B cell (primary cell): ENCODE measurements at regions not wholly inside any gene's neighbourhood (a gene's known extent, or its start where the extent isn't known, plus 50 kb on each side); places are given as distances from the start of the nearest gene placed in this dataset.
"Not testable (repeated sequence)": the region's sequence is repeated elsewhere in the genome, so short reads cannot be mapped to it uniquely, and the experiment has no call there.

Experiments
- ATAC-seq: fragments of 200-7000 bp; cut with Tn5 transposase; one replicate; pipeline ENCODE4 v1.10.0; 2021; ENCODE audit warnings: low read depth, mild to moderate bottlenecking, moderate number of reproducible peaks, moderate library complexity
- CTCF ChIA-PET: fragments of 350-600 bp; sonication (Branson Sonifier 250); formaldehyde crosslinking; loops from one replicate; lab custom pipeline; 2021; ENCODE audit warnings: antibody characterized with exemption, inconsistent platforms; lab: Charles Lee
- POLR2A ChIA-PET: fragments of 350-600 bp; sonication (Branson Sonifier 250); formaldehyde crosslinking; loops from one replicate; lab custom pipeline; 2021; ENCODE audit warnings: antibody characterized with exemption; lab: Charles Lee
- DNase-seq: peaks from one replicate; pipeline ENCODE4 v3.0.0; 2013
- H2AFZ ChIP-seq: 2 replicates; pipeline ENCODE4 v1.6.1; 2012; ENCODE audit warnings: mild to moderate bottlenecking, low read depth, low read length; ENCODE audit not compliant: insufficient read depth, poor library complexity, severe bottlenecking
- H3K27ac ChIP-seq, 2 donors: 1 replicate in 1 of 2; 2 replicates in 1 of 2; pipeline ENCODE4 v1.5.1; 2012 to 2013; ENCODE audit warnings: low read length in 2 of 2, mild to moderate bottlenecking in 2 of 2, moderate library complexity in 1 of 2
- H3K27me3 ChIP-seq, 4 experiments: fragments of 200-600 bp in 1 of 4; sonication (generic) in 1 of 4; replicated peaks in 1 of 4; 1 replicate in 2 of 4; 2 replicates in 2 of 4; pipeline versions ENCODE4 v1.6.1 to v1.7.0; 2013 to 2016; ENCODE audit warnings: low read length in 3 of 4, mild to moderate bottlenecking in 2 of 4, mixed read lengths in 1 of 4, moderate library complexity in 1 of 4; ENCODE audit not compliant: insufficient read depth in 4 of 4, control insufficient read depth in 3 of 4; ENCODE audit errors: control extremely low read depth in 1 of 4
- H3K36me3 ChIP-seq, 2 experiments: replicated peaks in 1 of 2; 1 replicate in 1 of 2; 2 replicates in 1 of 2; pipeline versions ENCODE4 v1.6.1 to v1.7.1; 2013; ENCODE audit warnings: low read length in 1 of 2; ENCODE audit not compliant: insufficient read depth in 2 of 2, control insufficient read depth in 1 of 2; ENCODE audit errors: control extremely low read depth in 1 of 2, extremely low read depth in 1 of 2
- H3K4me1 ChIP-seq, 2 donors: fragments of 200-600 bp in 1 of 2; sonication (generic) in 1 of 2; 1 replicate in 1 of 2; 2 replicates in 1 of 2; pipeline versions ENCODE4 v1.5.1 to v1.6.1; 2013 to 2017; ENCODE audit warnings: low read length in 2 of 2; ENCODE audit not compliant: control insufficient read depth in 2 of 2, insufficient read depth in 2 of 2
- H3K4me2 ChIP-seq: replicated peaks from 2 replicates; pipeline ENCODE3; 2012; ENCODE audit warnings: mild to moderate bottlenecking, low read depth, low read length; ENCODE audit not compliant: poor library complexity, severe bottlenecking
- H3K4me3 ChIP-seq, 5 experiments: fragments of 200-600 bp in 1 of 5; sonication (generic) in 1 of 5; 1 replicate in 3 of 5; 2 replicates in 2 of 5; pipeline versions ENCODE4 v1.5.1 to v1.7.0; 2011 to 2016; ENCODE audit warnings: low read length in 4 of 5, mild to moderate bottlenecking in 4 of 5, low read depth in 2 of 5, control low read depth in 1 of 5, moderate library complexity in 1 of 5; ENCODE audit not compliant: insufficient read depth in 1 of 5; ENCODE audit errors: control extremely low read depth in 1 of 5, extremely low read depth in 1 of 5
- H3K79me2 ChIP-seq: fragments of 200-600 bp; sonication (generic); one replicate; pipeline ENCODE4 v1.6.0; 2016; ENCODE audit warnings: low read length; ENCODE audit not compliant: control insufficient read depth, insufficient read depth
- H3K9ac ChIP-seq: fragments of 200-600 bp; sonication (generic); 2 replicates; pipeline ENCODE4 v1.6.1; 2017; ENCODE audit warnings: mild to moderate bottlenecking, low read length, moderate library complexity
- H3K9me3 ChIP-seq, 3 donors: one replicate each; pipeline versions ENCODE4 v1.6.1 to v1.7.1; 2013; ENCODE audit warnings: low read length in 2 of 3; ENCODE audit not compliant: control insufficient read depth in 2 of 3, insufficient read depth in 1 of 3; ENCODE audit errors: control extremely low read depth in 1 of 3
- H4K20me1 ChIP-seq: 2 replicates; pipeline ENCODE4 v1.6.0; 2012; ENCODE audit warnings: mild to moderate bottlenecking, low read length; ENCODE audit not compliant: insufficient read depth, control insufficient read depth, poor library complexity, severe bottlenecking
- H3K27ac Mint-ChIP-seq: one replicate; pipeline ENCODE4 v1.8.0; 2021; ENCODE audit warnings: mixed read lengths
- H3K27me3 Mint-ChIP-seq: one replicate; pipeline ENCODE4 v1.8.0; 2021; ENCODE audit warnings: mixed read lengths
- H3K4me1 Mint-ChIP-seq: one replicate; pipeline ENCODE4 v1.8.0; 2021; ENCODE audit warnings: mixed read lengths
- H3K4me3 Mint-ChIP-seq: one replicate; pipeline ENCODE4 v1.8.0; 2021; ENCODE audit warnings: mixed read lengths
- H3K9me3 Mint-ChIP-seq: one replicate; pipeline ENCODE4 v1.8.0; 2022; ENCODE audit warnings: mixed read lengths; ENCODE audit not compliant: insufficient read depth
- CTCF ChIP-seq: fragments of 200-600 bp; IDR thresholded peaks from one replicate; pipeline ENCODE4 v1.8.0; 2022; ENCODE audit warnings: antibody characterized with exemption, mild to moderate bottlenecking
- EZH2 ChIP-seq: IDR thresholded peaks from 2 replicates; pipeline ENCODE4 v1.6.1; 2012; ENCODE audit warnings: borderline replicate concordance, low read depth, mild to moderate bottlenecking, moderate library complexity, low read length; ENCODE audit not compliant: insufficient read depth, poor library complexity, severe bottlenecking
- WGBS: methylation state at CpG from one replicate; pipeline ENCODE4 v1.1.5; 2013; ENCODE audit warnings: missing lambda C conversion rate; ENCODE audit not compliant: insufficient coverage; 5-methylcytosine and 5-hydroxymethylcytosine counted together
- intact Hi-C: fragments of 100-400 bp; cut with micrococcal nuclease; formaldehyde crosslinking; loops from one replicate; pipeline ENCODE4 v1.10.0; 2022

GRCh38 chr9:97110696-97111095 lies 71.8 kb upstream of the CTSV start:
- Histone ChIP-seq H3K27me3 (peaks cover 0 to 4% (median 0%) of the 10 kb centered on the region in 4 experiments), H3K79me2 (no peaks in the 10 kb centered on the region), H3K27ac (no peak overlapping the region), H3K9ac (no peak overlapping the region), H3K9me3 (no peaks in the 10 kb centered on the region), H3K4me2 (no peak overlapping the region), H3K4me1 (no peaks in the 10 kb centered on the region), H2AFZ (no peak overlapping the region), H3K36me3 (no peaks in the 10 kb centered on the region), H3K4me3 (no peak overlapping the region), H4K20me1 (no peaks in the 10 kb centered on the region)
- intact Hi-C loops = no loop called here
- WGBS = 94% methylated on average over 2 of the region's 2 CpGs
- POLR2A ChIA-PET = no interaction called here
- CTCF ChIA-PET = interaction anchor here (1.9 kb wide), 1 partner anchor 254 kb away, joined by 7 read pairs; no protein-coding TSS in a partner anchor
- no peak overlapping the region for H3K4me3 Mint-ChIP-seq
- H3K9me3 Mint-ChIP-seq = no peaks in the 10 kb centered on the region
- DNase-seq = no peak
- H3K4me1 Mint-ChIP-seq = no peaks in the 10 kb centered on the region
- no peak for ATAC-seq
- no peak overlapping the region for H3K27ac Mint-ChIP-seq
- peaks cover 11% of the 10 kb centered on the region for H3K27me3 Mint-ChIP-seq
- TF ChIP-seq EZH2 (no peak), CTCF (no peak)

- no peak overlapping the region for H2AFZ ChIP-seq
- H3K4me3 ChIP-seq = no peak overlapping the region
- H3K27ac Mint-ChIP-seq = no peak overlapping the region
- no peaks in the 10 kb centered on the region for H4K20me1 ChIP-seq
- H3K4me3 Mint-ChIP-seq = no peak overlapping the region
- WGBS = 28% methylated on average over 3 of the region's 4 CpGs
- H3K4me1 Mint-ChIP-seq = no peaks in the 10 kb centered on the region
- CTCF ChIA-PET = interaction anchor here (1.9 kb wide), 1 partner anchor 253 kb away, joined by 7 read pairs; no protein-coding TSS in a partner anchor
- H3K27me3 Mint-ChIP-seq = peaks cover 11% of the 10 kb centered on the region
- no peaks in the 10 kb centered on the region for H3K4me1 ChIP-seq
- POLR2A ChIA-PET = no interaction called here
- H3K27ac ChIP-seq = no peak overlapping the region
- DNase-seq (no peak), ATAC-seq (no peak)
- no peak overlapping the region for H3K4me2 ChIP-seq
- H3K79me2 ChIP-seq = no peaks in the 10 kb centered on the region
- TF ChIP-seq CTCF (no peak), EZH2 (no peak)
- no peaks in the 10 kb centered on the region for H3K9me3 Mint-ChIP-seq
- no peak overlapping the region for H3K9ac ChIP-seq
- intact Hi-C loops = loop anchor here (5.0 kb wide), 1 partner anchor 252 kb away; no protein-coding TSS in a partner anchor
- no peaks in the 10 kb centered on the region for H3K9me3 ChIP-seq
- H3K36me3 ChIP-seq = no peaks in the 10 kb centered on the region
- H3K27me3 ChIP-seq = peaks cover 0 to 4% (median 0%) of the 10 kb centered on the region in 4 experiments
Measured at GRCh38 chr9:97109194-97109811, 70.4 kb upstream of the CTSV start.

GRCh38 chr9:97105220-97105619 lies 66.3 kb upstream of the CTSV start:
- H3K9me3 Mint-ChIP-seq, H3K4me2 ChIP-seq, H3K36me3 ChIP-seq, H3K79me2 ChIP-seq, H3K4me1 ChIP-seq, ATAC-seq, H3K27ac ChIP-seq, H3K9ac ChIP-seq, H3K27ac Mint-ChIP-seq, CTCF ChIA-PET, POLR2A ChIA-PET, H3K9me3 ChIP-seq, H3K4me3 Mint-ChIP-seq, DNase-seq, H3K4me3 ChIP-seq, H4K20me1 ChIP-seq, H3K27me3 Mint-ChIP-seq, H3K27me3 ChIP-seq, H2AFZ ChIP-seq, H3K4me1 Mint-ChIP-seq: not testable (repeated sequence)
- WGBS = 100% methylated on average over 1 of the region's 2 CpGs
- intact Hi-C loops = loop anchor here (5.0 kb wide), 1 partner anchor 248 kb away; no protein-coding TSS in a partner anchor
